AG09319 (cell line): ENCODE measurements at regions not wholly inside any gene's neighbourhood (a gene's known extent, or its start where the extent isn't known, plus 50 kb on each side); places are given as distances from the start of the nearest gene placed in this dataset.
"Not testable (repeated sequence)": the region's sequence is repeated elsewhere in the genome, so short reads cannot be mapped to it uniquely, and the experiment has no call there.

ENCODE experiments used
- DNase-seq: peaks from one replicate; pipeline ENCODE4 v3.0.0-alpha.2; 2010; ENCODE audit warnings: low read depth; ENCODE audit errors: extremely low read depth
- TF ChIP-seq, protein P1 (sequence below): IDR thresholded peaks from 2 replicates; pipeline ENCODE4 v1.5.1; 2011; ENCODE audit warnings: low read depth, mild to moderate bottlenecking, inconsistent platforms, low read length, moderate library complexity

DNA sequence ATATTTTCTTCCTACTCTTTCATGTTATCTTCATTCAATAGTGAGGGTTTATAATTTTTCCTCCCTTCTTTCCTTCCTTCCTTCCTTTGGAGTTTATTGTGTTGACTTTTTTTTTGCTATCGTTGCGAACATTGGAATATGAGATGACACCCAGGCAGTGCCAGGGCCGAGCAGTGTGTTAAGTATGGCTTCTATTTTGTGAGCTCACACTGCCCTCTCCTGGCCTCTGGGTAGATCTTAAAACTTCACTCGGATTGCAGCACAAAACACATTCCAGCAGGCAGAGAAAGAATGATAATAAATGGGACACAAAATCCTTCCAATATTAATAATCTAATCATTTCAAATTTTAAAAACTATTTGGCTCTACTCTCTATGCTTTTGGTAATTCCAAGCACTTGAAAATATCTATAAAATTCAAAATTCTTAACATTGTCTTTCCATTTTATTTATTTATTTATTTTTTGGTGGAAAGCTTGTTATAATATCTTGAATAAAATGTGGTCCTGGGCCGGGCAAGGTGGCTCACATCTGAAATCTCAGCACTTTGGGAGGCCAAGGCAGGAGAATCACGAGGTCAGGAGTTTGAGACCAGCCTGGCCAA is 147.4 kb upstream of the OLIG3 start:
- peak; percentile 60 for DNase-seq
- TF ChIP-seq, protein P1, sequence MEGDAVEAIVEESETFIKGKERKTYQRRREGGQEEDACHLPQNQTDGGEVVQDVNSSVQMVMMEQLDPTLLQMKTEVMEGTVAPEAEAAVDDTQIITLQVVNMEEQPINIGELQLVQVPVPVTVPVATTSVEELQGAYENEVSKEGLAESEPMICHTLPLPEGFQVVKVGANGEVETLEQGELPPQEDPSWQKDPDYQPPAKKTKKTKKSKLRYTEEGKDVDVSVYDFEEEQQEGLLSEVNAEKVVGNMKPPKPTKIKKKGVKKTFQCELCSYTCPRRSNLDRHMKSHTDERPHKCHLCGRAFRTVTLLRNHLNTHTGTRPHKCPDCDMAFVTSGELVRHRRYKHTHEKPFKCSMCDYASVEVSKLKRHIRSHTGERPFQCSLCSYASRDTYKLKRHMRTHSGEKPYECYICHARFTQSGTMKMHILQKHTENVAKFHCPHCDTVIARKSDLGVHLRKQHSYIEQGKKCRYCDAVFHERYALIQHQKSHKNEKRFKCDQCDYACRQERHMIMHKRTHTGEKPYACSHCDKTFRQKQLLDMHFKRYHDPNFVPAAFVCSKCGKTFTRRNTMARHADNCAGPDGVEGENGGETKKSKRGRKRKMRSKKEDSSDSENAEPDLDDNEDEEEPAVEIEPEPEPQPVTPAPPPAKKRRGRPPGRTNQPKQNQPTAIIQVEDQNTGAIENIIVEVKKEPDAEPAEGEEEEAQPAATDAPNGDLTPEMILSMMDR = peak; percentile 72

DNA sequence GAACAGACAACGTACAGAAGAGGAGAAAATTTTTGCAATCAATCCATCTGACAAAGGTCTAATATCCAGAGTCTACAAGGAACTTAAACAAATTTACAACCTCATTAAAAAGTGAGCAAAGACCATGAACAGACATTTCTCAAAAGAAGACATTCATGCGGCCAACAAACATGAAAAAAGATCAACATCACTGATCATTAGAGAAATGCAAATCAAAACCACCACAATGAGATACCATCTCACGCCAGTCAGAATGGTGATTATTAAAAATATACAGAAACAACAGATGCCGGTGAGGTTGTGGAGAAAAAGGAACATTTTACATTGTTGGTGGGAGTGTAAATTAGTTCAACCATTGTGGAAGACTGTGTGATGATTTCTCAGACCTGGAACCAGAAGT is 149.0 kb upstream of the OLIG3 start:
- not testable (repeated sequence) for DNase-seq

DNA sequence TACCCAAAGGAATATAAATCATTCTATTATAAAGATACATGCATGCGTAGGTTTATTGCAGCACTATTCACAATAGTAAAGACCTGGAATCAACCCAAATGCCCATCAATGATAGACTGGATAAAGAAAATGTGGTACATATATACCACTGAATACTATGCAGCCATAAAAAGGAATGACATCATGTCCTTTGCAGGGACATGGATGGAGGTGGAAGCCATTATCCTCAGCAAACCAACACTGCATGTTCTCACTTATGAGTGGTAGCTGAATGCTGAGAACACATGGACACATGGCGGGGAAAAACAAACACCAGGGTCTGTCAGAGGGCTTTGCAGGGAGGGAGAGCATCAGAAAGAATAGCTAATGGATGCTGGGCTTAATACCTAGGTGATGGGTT is 149.4 kb upstream of the OLIG3 start:
- DNase-seq = not testable (repeated sequence)

DNA sequence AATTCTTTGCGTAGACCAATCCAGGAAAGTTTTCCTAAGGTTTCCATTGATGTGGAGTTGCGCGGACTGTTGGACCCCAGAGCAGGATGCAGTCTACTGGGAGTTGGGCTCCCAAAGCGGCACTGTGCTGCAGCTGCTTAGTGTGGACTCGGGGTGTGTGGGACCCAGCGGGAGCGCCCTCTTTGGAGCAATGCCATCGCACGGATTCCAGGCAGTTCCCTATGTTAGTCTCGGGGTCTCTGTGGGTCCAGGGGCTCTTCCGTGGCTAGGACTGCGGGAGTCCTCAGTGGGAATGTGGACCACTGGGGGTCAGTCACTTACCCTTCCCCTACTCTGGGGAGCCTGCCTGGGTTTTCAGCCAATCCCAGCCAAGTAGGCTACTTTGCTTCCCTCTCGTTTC is 151.7 kb upstream of the OLIG3 start:
- TF ChIP-seq, protein P1 = no peak
- no peak for DNase-seq

DNA sequence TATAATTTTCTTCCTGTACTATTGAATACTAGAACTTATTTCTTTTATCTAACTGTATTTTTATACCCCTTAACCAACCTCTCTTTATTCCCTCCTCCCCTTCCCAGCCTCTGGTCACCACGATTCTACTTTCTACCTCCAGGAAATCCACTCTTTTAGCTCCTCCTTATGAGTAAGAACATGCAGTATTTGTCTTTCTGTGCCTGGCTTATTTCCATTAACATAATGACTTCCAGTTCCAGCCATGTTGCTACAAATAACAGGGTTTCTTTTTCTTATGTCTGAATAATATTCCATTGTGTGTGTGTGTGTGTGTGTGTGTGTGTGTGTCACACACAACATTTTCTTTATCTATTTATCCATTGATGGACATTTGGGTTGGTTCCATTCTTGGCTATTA is 152.3 kb upstream of the OLIG3 start:
- TF ChIP-seq, protein P1 = no peak
- no peak for DNase-seq

DNA sequence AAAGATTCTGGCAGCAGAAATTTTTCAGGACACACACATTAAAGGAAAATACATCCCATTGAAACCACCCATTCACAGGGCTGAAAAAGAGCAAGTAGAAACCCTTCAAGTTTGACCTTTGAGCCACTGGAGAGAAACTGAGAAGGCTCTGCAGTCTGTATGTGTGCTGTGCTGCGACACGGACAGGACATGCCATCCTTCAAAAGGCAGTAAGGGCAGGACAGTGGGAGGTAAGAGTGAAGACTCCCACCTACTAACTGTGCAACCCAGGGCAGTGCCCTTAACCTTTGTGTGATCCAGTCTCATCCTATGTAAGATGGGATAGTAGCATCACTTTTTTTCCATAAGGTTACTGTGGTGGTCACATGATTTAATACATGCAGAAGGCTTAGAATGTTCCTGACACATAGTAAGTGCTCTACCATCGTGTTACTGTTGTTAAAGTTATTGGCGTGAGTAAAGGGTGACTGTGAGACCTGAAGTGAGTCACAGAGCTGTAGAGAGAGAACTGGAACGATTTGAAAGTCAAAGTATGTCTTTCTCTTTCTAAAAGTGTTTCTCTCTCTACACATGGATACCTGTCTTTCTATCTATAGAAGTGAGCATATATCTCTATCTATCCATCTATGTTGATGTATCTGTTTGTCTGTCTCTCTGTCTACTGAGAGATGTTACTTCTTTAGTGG is 153.7 kb upstream of the OLIG3 start:
- DNase-seq = no peak
- TF ChIP-seq, protein P1 = no peak

DNA sequence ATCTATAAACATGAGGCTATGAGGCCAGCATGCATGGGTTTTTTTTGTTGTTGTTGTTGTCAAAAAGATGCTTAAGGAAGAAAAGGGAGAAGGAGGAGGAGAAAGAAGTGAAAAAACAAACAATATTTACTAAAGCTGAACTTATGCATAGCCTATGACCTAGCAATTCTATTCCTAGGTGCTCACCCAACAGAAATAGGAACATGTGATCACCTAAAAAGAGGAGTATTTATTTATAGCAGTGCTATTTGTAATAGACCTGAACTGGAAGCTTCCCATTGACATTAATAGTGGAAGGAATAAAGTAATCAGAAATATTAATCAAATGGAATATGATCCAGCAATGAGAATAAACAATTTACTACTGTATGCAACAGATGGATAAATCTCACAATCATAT is 156.5 kb upstream of the OLIG3 start:
- DNase-seq = no peak
- TF ChIP-seq, protein P1 = no peak

DNA sequence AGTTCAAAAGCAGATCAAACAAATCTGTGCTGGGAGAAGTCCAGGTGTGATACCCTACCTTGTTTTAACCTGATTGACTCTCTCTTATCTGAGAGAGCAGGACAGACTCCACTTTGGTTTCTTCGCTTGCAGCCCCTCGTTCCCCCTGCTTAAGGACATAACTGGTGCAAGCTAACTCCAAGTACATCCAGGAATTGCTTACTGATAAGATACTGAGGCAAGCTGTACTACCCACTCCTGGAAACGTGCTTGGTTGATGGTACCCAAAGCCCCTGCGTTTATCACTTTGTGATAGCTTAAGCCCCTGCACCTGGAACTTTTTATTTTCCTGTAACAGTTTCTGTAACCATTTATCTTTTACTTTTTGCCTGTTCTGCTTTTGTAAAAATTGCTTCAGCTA is 157.0 kb upstream of the OLIG3 start:
- TF ChIP-seq, protein P1 = no peak
- no peak for DNase-seq
